Pancreas (tissue), 10 donors: ENCODE measurements at regions not wholly inside any gene's neighbourhood (a gene's known extent, or its start where the extent isn't known, plus 50 kb on each side); places are given as distances from the start of the nearest gene placed in this dataset.

Source experiments
- ATAC-seq, 4 donors: fragments of 200-7000 bp; cut with Tn5 transposase; one replicate each; pipeline versions ENCODE4 v1.8.0 to v1.9.1; 2020; ENCODE audit warnings: mild to moderate bottlenecking in 4 of 4, moderate library complexity in 4 of 4
- DNase-seq, 6 donors: peaks; one replicate each; pipeline ENCODE4 v3.0.0-alpha.2; 2020
- FAIRE-seq: peaks from 2 replicates; lab custom pipeline; 2012; peaks lifted over from hg19 to GRCh38; lab: Jason Lieb, UNC
- H3K27ac ChIP-seq, 4 donors: fragments of 200-600 bp; sonication (generic); 1 replicate in 3 of 4; 2 replicates in 1 of 4; pipeline versions ENCODE4 v1.5.0 to v1.8.0; 2020
- H3K27me3 ChIP-seq, 4 donors: fragments of 200-600 bp; one replicate each; pipeline ENCODE4 v1.8.0; 2021
- H3K36me3 ChIP-seq, 3 donors: fragments of 200-600 bp; sonication (generic) in 1 of 3; one replicate each; pipeline versions ENCODE4 v1.5.0 to v1.8.0; 2020 to 2021
- H3K4me1 ChIP-seq, 3 donors: fragments of 200-600 bp; one replicate each; pipeline ENCODE4 v1.8.0; 2021
- H3K4me3 ChIP-seq, 4 donors: fragments of 200-600 bp; sonication (generic) in 2 of 4; one replicate each; pipeline versions ENCODE4 v1.5.0 to v1.8.0; 2020 to 2021
- H3K9me3 ChIP-seq, 4 donors: fragments of 200-600 bp; one replicate each; pipeline ENCODE4 v1.8.0; 2021
- whole genome bisulfite sequencing, 2 donors: extraction: QIAGEN DNeasy Blood & Tissue Kit; methylation state at CpG; one replicate each; pipeline ENCODE4 v1.1.7; 2013; 5-methylcytosine and 5-hydroxymethylcytosine counted together
- intact Hi-C, 3 donors: fragments of 100-400 bp; cut with DNase I; formaldehyde crosslinking; loops; one replicate each; pipeline versions ENCODE4 v1.11.1 to v1.14.2; 2022
- TF ChIP-seq, protein P1 (sequence below), 4 donors: fragments of 200-600 bp; sonication (generic) in 3 of 4; IDR thresholded peaks; one replicate each; pipeline versions ENCODE4 v1.5.0 to v1.8.0; 2021; ENCODE audit warnings: antibody characterized with exemption in 4 of 4
- donor health status: healthy with polysubstance abuse.
- donor health status: DM: no; HTN: no; CAD: no; lungs with moderate emphysema.
- donor health status: DM: no; HTN: no; CAD: no.
- donor health status: control.
- donor health status: control.
- donor health status: Bipolar disorder and iron deficiency.
- donor health status: DM: yes; HTN: yes; CAD: no.
- donor health status: DM: no; HTN: no; CAD: no.
- donor health status: DM: no; HTN: no; CAD: no.
- donor health status: DM: yes; HTN: yes; CAD: no.

GRCh38 chr10:23974746-23975272 is 234.1 kb upstream of the KIAA1217 start:
- Histone ChIP-seq H3K27ac (no peak overlapping the region), H3K4me3 (no peak overlapping the region), H3K9me3 (no peaks in the 10 kb centered on the region), H3K4me1 (no peaks in the 10 kb centered on the region), H3K27me3 (no peaks in the 10 kb centered on the region), H3K36me3 (no peaks in the 10 kb centered on the region)
- DNase-seq (no peak), ATAC-seq (no peak), FAIRE-seq (no peak)
- WGBS, 2 donors, result 80 to 84% methylated on average over 4 of the region's 4 CpGs
- TF ChIP-seq, protein P1, sequence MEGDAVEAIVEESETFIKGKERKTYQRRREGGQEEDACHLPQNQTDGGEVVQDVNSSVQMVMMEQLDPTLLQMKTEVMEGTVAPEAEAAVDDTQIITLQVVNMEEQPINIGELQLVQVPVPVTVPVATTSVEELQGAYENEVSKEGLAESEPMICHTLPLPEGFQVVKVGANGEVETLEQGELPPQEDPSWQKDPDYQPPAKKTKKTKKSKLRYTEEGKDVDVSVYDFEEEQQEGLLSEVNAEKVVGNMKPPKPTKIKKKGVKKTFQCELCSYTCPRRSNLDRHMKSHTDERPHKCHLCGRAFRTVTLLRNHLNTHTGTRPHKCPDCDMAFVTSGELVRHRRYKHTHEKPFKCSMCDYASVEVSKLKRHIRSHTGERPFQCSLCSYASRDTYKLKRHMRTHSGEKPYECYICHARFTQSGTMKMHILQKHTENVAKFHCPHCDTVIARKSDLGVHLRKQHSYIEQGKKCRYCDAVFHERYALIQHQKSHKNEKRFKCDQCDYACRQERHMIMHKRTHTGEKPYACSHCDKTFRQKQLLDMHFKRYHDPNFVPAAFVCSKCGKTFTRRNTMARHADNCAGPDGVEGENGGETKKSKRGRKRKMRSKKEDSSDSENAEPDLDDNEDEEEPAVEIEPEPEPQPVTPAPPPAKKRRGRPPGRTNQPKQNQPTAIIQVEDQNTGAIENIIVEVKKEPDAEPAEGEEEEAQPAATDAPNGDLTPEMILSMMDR (IDR thresholded peaks at IDR 0.05), result no peak
- intact Hi-C loops, result no loop called here

- WGBS, 2 donors, result 38 to 48% methylated on average over 1 of the region's 1 CpG
- FAIRE-seq, result no peak
- H3K4me3 ChIP-seq, result no peak overlapping the region
- peak in 2 of 4 donors; percentile 16 to 74 for ATAC-seq
- H3K9me3 ChIP-seq, result no peaks in the 10 kb centered on the region
- H3K27ac ChIP-seq, result no peak overlapping the region
- no peak for DNase-seq
- H3K27me3 ChIP-seq, result no peaks in the 10 kb centered on the region
- TF ChIP-seq, protein P1 (IDR thresholded peaks at IDR 0.05), result no peak
- intact Hi-C loops, result no loop called here
- no peaks in the 10 kb centered on the region for H3K36me3 ChIP-seq
- peaks cover 0 to 3% (median 0%) of the 10 kb centered on the region in 3 donors for H3K4me1 ChIP-seq
These were observed 233.5 kb upstream of the KIAA1217 start for GRCh38 chr10:23975431-23975830.

DNA sequence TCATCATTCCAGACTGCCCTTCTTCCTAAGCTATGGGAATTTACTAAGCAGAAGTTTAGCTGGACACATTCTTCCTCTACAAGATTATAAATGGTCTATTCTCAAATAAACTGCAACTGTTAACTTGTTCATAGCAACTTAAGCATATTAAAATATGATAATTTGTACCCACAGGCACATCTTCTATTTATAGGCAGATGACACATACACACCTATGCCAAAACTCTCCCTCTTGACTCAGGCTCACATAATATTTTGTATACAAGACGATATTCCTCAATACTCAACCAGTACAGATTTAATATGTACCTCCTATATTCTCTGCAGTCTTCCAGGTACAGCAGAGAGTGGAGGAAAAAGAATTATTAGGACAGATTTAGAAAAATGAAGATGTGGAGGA is 232.7 kb upstream of the KIAA1217 start:
- DNase-seq (no peak), ATAC-seq (no peak), FAIRE-seq (no peak)
- no peak overlapping the region for H3K27ac ChIP-seq
- no peaks in the 10 kb centered on the region for H3K36me3 ChIP-seq
- H3K4me3 ChIP-seq, result no peak overlapping the region
- no peaks in the 10 kb centered on the region for H3K9me3 ChIP-seq
- TF ChIP-seq, protein P1 (IDR thresholded peaks at IDR 0.05), result no peak
- H3K27me3 ChIP-seq, result no peaks in the 10 kb centered on the region
- peaks cover 0 to 3% (median 0%) of the 10 kb centered on the region in 3 donors for H3K4me1 ChIP-seq
- 78 to 87% methylated on average over 1 of the region's 1 CpG for WGBS, 2 donors
- intact Hi-C loops, result no loop called here

GRCh38 chr10:23978317-23978716 is 230.6 kb upstream of the KIAA1217 start:
- no peaks in the 10 kb centered on the region for H3K9me3 ChIP-seq
- DNase-seq (no peak), FAIRE-seq (no peak), ATAC-seq (no peak)
- no peak overlapping the region for H3K4me3 ChIP-seq
- no peak overlapping the region for H3K27ac ChIP-seq
- intact Hi-C loops, result no loop called here
- peaks cover 0 to 3% (median 0%) of the 10 kb centered on the region in 3 donors for H3K4me1 ChIP-seq
- 53 to 57% methylated on average over 1 of the region's 1 CpG for WGBS, 2 donors
- no peaks in the 10 kb centered on the region for H3K27me3 ChIP-seq
- TF ChIP-seq, protein P1 (IDR thresholded peaks at IDR 0.05), result no peak
- no peaks in the 10 kb centered on the region for H3K36me3 ChIP-seq

- Histone ChIP-seq H3K9me3 (no peaks in the 10 kb centered on the region), H3K4me1 (peaks cover 0 to 3% (median 0%) of the 10 kb centered on the region in 3 donors), H3K27me3 (no peaks in the 10 kb centered on the region), H3K36me3 (no peaks in the 10 kb centered on the region), H3K27ac (no peak overlapping the region), H3K4me3 (no peak overlapping the region)
- peak in 4 of 6 donors; percentile 7 to 36 (median 17) for DNase-seq
- peak; percentile 47 to 83 (median 71) for ATAC-seq
- TF ChIP-seq, protein P1 (IDR thresholded peaks at IDR 0.05), result no peak
- intact Hi-C loops, result no loop called here
- WGBS, 2 donors, result 18 to 19% methylated on average over 3 of the region's 3 CpGs
- FAIRE-seq, result no peak
These were observed 228.8 kb upstream of the KIAA1217 start for GRCh38 chr10:23980094-23980493.
